ENCODE measurements at regions not wholly inside any gene's neighbourhood (a gene's known extent, or its start where the extent isn't known, plus 50 kb on each side); places are given as distances from the start of the nearest gene placed in this dataset.

DNA sequence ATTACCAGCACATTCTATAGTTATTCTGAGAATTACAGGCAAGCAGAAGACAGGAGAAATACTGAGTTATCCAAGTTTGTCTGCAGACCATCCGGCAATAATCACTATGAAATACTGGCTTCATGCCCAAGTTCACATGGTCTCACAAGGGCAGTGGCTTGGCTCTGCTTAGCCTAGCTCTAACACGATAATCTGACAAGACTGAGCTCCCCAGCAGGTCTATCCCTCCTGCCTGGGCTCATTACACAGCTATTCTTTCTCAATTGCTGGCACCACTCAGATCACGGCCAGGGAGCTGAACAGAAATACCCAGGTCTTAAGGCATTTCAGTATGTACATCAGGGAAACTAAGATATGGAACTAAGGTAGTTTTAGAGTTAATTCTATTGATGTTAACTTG, 361.6 kb upstream of the PCDH20 start:
- DNase-seq (ENCODE audit: low spot score) = no peak
- TF ChIP-seq, protein P1, sequence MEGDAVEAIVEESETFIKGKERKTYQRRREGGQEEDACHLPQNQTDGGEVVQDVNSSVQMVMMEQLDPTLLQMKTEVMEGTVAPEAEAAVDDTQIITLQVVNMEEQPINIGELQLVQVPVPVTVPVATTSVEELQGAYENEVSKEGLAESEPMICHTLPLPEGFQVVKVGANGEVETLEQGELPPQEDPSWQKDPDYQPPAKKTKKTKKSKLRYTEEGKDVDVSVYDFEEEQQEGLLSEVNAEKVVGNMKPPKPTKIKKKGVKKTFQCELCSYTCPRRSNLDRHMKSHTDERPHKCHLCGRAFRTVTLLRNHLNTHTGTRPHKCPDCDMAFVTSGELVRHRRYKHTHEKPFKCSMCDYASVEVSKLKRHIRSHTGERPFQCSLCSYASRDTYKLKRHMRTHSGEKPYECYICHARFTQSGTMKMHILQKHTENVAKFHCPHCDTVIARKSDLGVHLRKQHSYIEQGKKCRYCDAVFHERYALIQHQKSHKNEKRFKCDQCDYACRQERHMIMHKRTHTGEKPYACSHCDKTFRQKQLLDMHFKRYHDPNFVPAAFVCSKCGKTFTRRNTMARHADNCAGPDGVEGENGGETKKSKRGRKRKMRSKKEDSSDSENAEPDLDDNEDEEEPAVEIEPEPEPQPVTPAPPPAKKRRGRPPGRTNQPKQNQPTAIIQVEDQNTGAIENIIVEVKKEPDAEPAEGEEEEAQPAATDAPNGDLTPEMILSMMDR (IDR thresholded peaks at IDR 0.05; ENCODE audit: extremely low read depth, missing control alignments) = no peak

DNA sequence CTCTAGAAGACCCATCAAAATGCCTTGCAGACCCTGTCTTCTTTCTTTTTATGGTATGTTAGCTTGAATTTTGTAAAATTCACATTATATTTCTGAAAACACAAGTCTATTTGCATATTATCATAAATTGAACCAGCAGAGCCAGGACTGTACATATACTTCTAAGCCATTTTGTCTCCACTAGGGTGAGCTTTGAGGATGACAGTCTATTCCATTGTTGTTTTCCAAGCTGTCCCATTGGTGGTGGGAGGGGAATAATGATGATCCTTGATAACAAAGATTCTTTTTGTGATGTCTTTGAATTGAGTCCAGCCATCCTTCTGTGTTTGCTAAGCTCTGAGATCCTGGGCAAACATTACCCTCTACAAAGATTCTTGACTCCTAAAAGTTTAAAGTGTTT, 359.3 kb upstream of the PCDH20 start:
- no peak for DNase-seq (ENCODE audit: low spot score)
- TF ChIP-seq, protein P1 (IDR thresholded peaks at IDR 0.05; ENCODE audit: extremely low read depth, missing control alignments) = no peak

DNA sequence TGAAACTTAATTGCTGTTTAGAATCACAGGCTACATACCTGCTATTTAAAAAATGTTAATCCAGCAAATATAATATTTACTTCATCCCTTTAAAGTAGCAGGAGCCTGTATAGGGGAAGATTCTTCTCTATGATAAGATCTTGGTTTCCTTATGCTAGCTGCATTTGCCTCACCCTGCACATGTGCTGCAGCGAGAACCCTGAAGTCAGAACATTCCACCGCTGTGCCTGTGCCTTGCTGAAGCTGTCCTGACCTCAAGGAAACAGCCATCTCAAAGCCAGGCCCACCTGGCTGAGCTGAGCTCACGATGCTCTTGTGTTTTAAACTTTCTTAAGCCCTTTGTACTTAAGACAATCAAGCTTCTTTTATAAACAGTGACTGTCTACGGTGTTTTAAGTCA, 355.0 kb upstream of the PCDH20 start:
- TF ChIP-seq, protein P1 (IDR thresholded peaks at IDR 0.05; ENCODE audit: extremely low read depth, missing control alignments) = no peak
- DNase-seq (ENCODE audit: low spot score) = no peak

DNA sequence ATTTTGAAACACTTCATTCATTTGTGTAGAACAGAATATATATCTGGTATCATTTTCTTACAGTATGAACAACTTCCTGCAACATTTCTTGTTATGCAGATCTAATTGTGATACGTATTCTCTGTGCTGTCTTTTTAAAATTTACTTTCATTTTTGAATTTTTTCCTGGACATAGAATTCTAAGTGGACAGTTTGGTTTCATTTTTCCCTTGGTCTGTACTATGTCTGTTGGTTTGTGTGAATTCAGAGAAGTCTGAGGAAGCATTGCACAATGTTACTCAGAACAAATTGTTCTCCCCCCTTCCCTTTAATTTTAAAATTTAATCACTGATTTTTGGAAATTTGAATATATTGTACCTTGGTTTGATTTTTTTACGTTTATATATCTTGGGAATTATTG, 352.5 kb upstream of the PCDH20 start:
- TF ChIP-seq, protein P1 (IDR thresholded peaks at IDR 0.05; ENCODE audit: extremely low read depth, missing control alignments) = no peak
- DNase-seq (ENCODE audit: low spot score) = no peak

DNA sequence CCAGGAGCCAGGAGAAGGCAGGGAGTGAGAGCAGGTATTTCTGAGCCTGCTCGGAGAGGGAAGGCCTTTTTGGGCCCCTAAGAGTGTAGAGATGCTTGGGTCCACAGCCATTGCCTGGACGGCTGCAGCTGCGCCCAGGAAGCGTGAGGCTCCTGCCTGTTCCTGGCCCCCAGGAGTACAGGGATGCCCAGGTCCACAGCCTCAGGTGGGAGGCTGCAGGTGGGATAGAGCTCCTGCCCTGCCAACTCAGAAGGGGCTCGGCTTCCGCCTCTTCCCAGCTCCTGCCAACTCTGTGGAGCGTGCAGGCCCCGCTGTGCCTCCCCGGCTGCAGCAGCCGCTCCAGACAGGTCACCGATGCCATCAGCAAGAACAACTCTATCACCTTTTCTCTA, 351.0 kb upstream of the PCDH20 start:
- TF ChIP-seq, protein P1 (IDR thresholded peaks at IDR 0.05; ENCODE audit: extremely low read depth, missing control alignments) = no peak
- no peak for DNase-seq (ENCODE audit: low spot score)

DNA sequence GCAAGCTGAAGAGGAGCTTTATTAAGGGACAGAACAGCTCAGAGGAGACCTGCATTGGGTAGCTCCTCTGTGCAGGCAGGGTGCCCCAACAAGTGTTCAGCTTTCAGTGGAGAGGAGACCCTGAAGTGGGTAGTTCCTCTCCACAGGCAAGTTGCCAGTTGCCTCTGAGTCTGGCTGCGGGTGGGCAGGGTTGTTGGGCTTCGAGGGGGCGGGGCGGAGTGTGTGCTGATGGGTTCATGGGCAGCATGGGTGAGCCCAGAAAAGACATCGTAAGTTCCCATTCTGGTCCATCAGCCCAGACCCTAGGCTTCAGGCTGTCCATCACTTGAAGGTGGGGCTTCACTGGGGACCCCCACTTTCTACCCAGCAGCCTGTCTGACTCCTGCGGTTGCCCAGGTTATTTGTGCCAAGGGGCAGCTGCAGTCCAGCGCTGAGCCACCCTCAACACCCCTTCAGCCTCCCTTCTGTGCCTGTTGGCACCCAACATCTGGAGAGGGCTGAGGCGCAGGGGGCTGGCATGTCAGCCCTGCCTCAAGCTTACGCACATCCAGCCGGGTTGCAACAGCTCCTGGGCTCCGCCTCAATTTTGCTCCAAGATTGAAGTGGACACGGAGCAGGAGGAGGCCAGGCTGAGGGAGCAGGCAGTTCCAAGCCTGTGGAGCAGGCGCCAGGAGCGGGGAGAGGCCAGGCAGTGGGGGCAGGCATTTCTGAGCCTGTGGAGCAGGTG, 350.5 kb upstream of the PCDH20 start:
- DNase-seq (ENCODE audit: low spot score) = no peak
- TF ChIP-seq, protein P1 (IDR thresholded peaks at IDR 0.05; ENCODE audit: extremely low read depth, missing control alignments) = no peak

DNA sequence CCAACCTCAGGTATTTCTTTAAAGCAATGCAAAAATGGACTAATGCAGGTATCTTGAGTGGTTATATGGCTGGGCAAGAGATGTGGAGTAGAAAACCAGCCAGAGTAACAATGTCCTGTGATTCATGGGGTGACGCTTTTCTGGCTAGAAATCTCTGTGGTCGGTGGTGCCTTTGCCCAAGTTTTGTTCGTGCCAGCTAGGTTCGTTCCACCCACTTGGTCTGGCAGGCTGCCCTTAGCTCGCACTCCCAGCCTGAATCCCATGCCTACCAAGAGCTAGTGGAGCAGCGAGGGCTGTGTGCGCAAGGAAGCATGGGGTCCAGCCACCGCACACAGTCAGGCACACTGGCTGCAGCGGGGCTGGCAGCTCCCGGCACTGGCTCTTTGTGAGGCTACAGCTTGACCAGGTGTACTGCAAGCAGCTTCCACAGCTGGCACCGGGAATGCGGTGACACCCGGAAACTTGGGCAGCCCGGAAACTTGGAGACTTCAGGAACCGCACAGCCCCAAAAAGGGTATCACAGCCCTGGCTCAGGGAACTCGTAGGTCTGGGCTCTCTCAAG, 349.6 kb upstream of the PCDH20 start:
- no peak for DNase-seq (ENCODE audit: low spot score)
- TF ChIP-seq, protein P1 (IDR thresholded peaks at IDR 0.05; ENCODE audit: extremely low read depth, missing control alignments) = no peak
